AG10803 (cell line): ENCODE measurements at regions not wholly inside any gene's neighbourhood (a gene's known extent, or its start where the extent isn't known, plus 50 kb on each side); places are given as distances from the start of the nearest gene placed in this dataset.
A peak's percentile ranks its signal among the peaks of the same experiment; 100 is the strongest.
"Not testable (repeated sequence)": the region's sequence is repeated elsewhere in the genome, so short reads cannot be mapped to it uniquely, and the experiment has no call there.

Experiments
- DNase-seq: peaks from one replicate; pipeline ENCODE4 v3.0.0; 2010; ENCODE audit warnings: low read depth
- H3K4me3 ChIP-seq: 2 replicates; pipeline ENCODE4 v1.5.1; 2011; ENCODE audit warnings: mild to moderate bottlenecking, low read length, control low read depth
- CTCF ChIP-seq: conservative IDR thresholded peaks from 2 replicates; pipeline ENCODE4 v1.5.1; 2011; ENCODE audit warnings: mild to moderate bottlenecking, low read length, control low read depth, inconsistent platforms

- no peak for DNase-seq
- TF ChIP-seq CTCF: no peak
- H3K4me3 ChIP-seq: no peak overlapping the region
These were observed 243.0 kb upstream of the CYRIA start for GRCh38 chr2:16908656-16909055.

GRCh38 chr2:16907645-16908282, 242.1 kb upstream of the CYRIA start:
- no peak for DNase-seq
- TF ChIP-seq CTCF: no peak
- H3K4me3 ChIP-seq: no peak overlapping the region

GRCh38 chr2:16905325-16905724, 239.7 kb upstream of the CYRIA start:
- H3K4me3 ChIP-seq, DNase-seq: not testable (repeated sequence)

GRCh38 chr2:16900405-16901025, 234.9 kb upstream of the CYRIA start:
- 0 out of 2 replicates have a peak, but pooled peaks have one; percentile 20 for TF ChIP-seq CTCF

GRCh38 chr2:16899958-16900357, 234.3 kb upstream of the CYRIA start:
- no peak for TF ChIP-seq CTCF
- no peak for DNase-seq
- no peak overlapping the region for H3K4me3 ChIP-seq

More at GRCh38 chr2:16900405-16901025, 234.9 kb upstream of the CYRIA start:
- no peak overlapping the region for H3K4me3 ChIP-seq
- DNase-seq: no peak

GRCh38 chr2:16890081-16890480, 224.4 kb upstream of the CYRIA start:
- no peak for DNase-seq
- H3K4me3 ChIP-seq: no peak overlapping the region
- no peak for TF ChIP-seq CTCF

GRCh38 chr2:16885027-16885426, 219.4 kb upstream of the CYRIA start:
- no peak for TF ChIP-seq CTCF
- DNase-seq: no peak
- no peak overlapping the region for H3K4me3 ChIP-seq
